GM10248 (cell line): ENCODE measurements at regions not wholly inside any gene's neighbourhood (a gene's known extent, or its start where the extent isn't known, plus 50 kb on each side); places are given as distances from the start of the nearest gene placed in this dataset.
"Not testable (repeated sequence)": the region's sequence is repeated elsewhere in the genome, so short reads cannot be mapped to it uniquely, and the experiment has no call there.

Experiments used
- CTCF ChIA-PET: fragments of 300-600 bp; sonication (Branson Sonifier 250); formaldehyde crosslinking; extraction: SDS; loops from one replicate; lab custom pipeline; 2021; ENCODE audit warnings: antibody characterized with exemption; lab: Yijun Ruan, JAX
- POLR2A ChIA-PET: fragments of 350-650 bp; sonication (Branson Sonifier 250); formaldehyde crosslinking; extraction: SDS; loops from one replicate; lab custom pipeline; 2020; ENCODE audit warnings: antibody characterized with exemption; lab: Yijun Ruan, JAX
- DNase-seq: peaks from one replicate; pipeline ENCODE4 v3.0.0; 2012; ENCODE audit errors: extremely low spot score
- CTCF ChIP-seq: IDR thresholded peaks from 2 replicates; pipeline ENCODE4 v1.5.1; 2012; ENCODE audit warnings: mild to moderate bottlenecking, low read depth; ENCODE audit errors: extremely low read depth, missing control alignments, control extremely low read depth

DNA sequence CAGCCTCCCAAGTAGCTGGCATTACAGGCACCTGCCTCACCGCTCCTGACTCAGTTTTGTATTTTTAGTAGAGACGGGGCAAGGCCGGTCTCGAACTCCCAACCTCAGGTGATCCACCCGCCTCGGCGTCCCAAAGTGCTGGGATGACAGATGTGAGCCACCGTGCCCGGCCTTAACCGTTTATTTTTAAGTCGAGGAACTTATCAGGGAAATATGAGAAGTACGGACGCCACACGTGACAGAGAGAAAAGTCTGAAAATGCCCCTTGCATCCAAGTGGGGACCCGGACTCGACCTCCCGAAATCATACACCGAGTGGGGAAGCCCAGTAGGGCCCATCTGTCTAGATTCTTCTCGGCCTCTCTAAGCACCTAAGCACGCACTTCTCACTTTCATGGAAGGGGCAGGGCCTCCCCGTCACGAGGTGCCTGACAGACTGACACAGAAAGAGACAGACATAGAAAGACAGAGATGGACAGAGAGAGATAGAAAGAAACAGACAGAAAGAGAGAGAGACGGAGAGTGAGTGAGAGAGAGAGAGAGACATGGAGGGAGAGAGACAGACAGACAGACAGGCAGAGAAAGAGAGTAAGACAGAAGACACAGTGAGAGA lies 756.5 kb upstream of the DEFB115 start:
- no peak for TF ChIP-seq CTCF
- CTCF ChIA-PET = no interaction called here
- POLR2A ChIA-PET = no interaction called here
- no peak for DNase-seq

GRCh38 chr20:30502670-30503069 lies 754.8 kb upstream of the DEFB115 start:
- no peak for DNase-seq
- ChIA-PET CTCF (no interaction called here), POLR2A (no interaction called here)
- no peak for TF ChIP-seq CTCF

DNA sequence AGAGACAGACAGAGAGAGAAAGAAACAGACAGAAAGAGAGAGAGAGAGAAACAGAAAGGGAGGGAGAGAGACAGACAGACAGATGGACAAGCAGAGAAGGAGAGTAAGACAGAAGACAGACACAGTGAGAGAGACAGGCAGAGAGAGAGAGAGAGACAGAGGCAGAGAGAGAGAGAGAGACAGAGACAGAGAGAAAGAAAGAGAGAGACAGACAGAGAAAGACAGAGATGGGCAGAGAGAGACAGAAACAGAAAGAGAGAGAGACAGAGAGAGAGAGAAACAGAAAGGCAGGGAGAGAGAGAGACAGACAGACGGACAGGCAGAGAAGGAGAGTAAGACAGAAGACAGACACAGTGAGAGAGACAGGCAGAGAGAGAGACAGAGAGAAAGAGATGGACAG lies 754.3 kb upstream of the DEFB115 start:
- POLR2A ChIA-PET, CTCF ChIA-PET, DNase-seq: not testable (repeated sequence)

- DNase-seq = no peak
- POLR2A ChIA-PET = no interaction called here
- TF ChIP-seq CTCF = no peak
- CTCF ChIA-PET = no interaction called here
Measured at GRCh38 chr20:30503992-30504570, 753.4 kb upstream of the DEFB115 start.

DNA sequence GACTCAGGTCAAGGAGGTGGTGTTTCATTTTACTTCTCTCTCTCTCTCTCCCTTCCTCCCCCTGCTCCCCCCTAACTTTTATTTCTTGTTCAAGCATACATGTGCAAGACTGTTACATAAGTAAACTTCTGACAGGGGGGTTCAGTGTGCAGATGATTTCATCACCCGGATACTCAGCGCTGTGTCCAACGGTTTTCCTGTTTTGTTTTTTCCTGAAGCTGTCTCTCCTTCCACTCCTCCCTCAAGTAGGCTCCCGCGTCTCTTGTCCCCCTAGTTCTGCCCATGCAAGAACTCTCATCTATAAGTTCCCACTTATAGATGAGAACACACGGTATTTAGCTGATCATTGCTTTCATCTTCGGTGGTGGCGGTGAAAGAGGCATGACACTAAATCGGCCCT lies 751.9 kb upstream of the DEFB115 start:
- POLR2A ChIA-PET = no interaction called here
- no peak for DNase-seq
- CTCF ChIA-PET = no interaction called here
- no peak for TF ChIP-seq CTCF

DNA sequence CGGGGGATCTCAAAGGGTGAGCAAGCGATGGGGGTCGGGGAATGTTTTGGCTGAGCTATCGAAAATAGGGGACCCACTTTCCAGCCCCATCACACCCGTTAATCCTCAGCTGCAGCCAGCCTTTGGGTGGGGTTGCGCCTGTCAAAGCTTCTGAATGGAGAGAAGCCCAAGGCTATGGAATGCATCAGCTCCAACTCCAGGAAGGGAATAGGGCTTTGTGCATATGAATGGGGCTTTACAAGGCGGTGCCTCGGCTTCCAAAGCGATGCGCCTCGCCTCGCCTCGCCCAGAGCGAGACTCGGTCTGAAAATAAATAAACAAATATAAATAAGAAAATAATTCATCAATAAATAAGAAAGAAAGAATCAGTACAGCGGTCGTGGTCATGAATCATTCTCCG lies 751.4 kb upstream of the DEFB115 start:
- no peak for TF ChIP-seq CTCF
- no peak for DNase-seq
- POLR2A ChIA-PET = no interaction called here
- CTCF ChIA-PET = no interaction called here

GRCh38 chr20:30508382-30508781 lies 749.1 kb upstream of the DEFB115 start:
- POLR2A ChIA-PET, CTCF ChIA-PET: not testable (repeated sequence)

More at GRCh38 chr20:30508382-30508781, 749.1 kb upstream of the DEFB115 start:
- DNase-seq = not testable (repeated sequence)
